ENCODE measurements at regions not wholly inside any gene's neighbourhood (a gene's known extent, or its start where the extent isn't known, plus 50 kb on each side); places are given as distances from the start of the nearest gene placed in this dataset.

DNA sequence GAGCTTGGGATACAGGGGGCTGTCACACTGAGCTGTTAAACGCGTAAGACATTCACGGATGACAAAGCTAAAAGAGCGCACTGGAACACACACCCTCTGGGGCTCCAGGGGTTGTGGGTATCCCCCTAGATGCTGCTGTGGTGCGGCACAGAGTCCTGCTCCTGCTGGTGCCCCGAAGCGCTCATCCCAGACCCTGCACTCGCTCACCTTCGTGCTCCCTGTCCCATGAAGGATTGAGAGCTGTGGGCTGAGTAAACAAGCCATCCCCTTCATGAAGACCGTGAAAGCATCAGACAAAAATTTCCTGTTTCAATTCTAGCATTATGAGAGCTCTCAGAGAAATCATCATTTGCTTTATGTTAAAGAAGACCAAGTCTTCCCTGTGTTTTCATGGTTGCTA is 463.5 kb upstream of the ADGRL2 start:
- TF ChIP-seq ZNF274 (IDR thresholded peaks at IDR 0.05; ENCODE audit: low read depth, low read length) (no peak), YY1 (IDR thresholded peaks at IDR 0.05; ENCODE audit: insufficient read depth, insufficient read length) (no peak)
